B cell (primary cell): ENCODE measurements at regions not wholly inside any gene's neighbourhood (a gene's known extent, or its start where the extent isn't known, plus 50 kb on each side); places are given as distances from the start of the nearest gene placed in this dataset.

Experiments used
- ATAC-seq: fragments of 200-7000 bp; cut with Tn5 transposase; one replicate; pipeline ENCODE4 v1.10.0; 2021; ENCODE audit warnings: low read depth, mild to moderate bottlenecking, moderate number of reproducible peaks, moderate library complexity
- CTCF ChIA-PET: fragments of 350-600 bp; sonication (Branson Sonifier 250); formaldehyde crosslinking; loops from one replicate; lab custom pipeline; 2021; ENCODE audit warnings: antibody characterized with exemption, inconsistent platforms; lab: Charles Lee
- POLR2A ChIA-PET: fragments of 350-600 bp; sonication (Branson Sonifier 250); formaldehyde crosslinking; loops from one replicate; lab custom pipeline; 2021; ENCODE audit warnings: antibody characterized with exemption; lab: Charles Lee
- DNase-seq: peaks from one replicate; pipeline ENCODE4 v3.0.0; 2013
- H2AFZ ChIP-seq: 2 replicates; pipeline ENCODE4 v1.6.1; 2012; ENCODE audit warnings: mild to moderate bottlenecking, low read depth, low read length; ENCODE audit not compliant: insufficient read depth, poor library complexity, severe bottlenecking
- H3K27ac ChIP-seq, 2 donors: 1 replicate in 1 of 2; 2 replicates in 1 of 2; pipeline ENCODE4 v1.5.1; 2012 to 2013; ENCODE audit warnings: low read length in 2 of 2, mild to moderate bottlenecking in 2 of 2, moderate library complexity in 1 of 2
- H3K27me3 ChIP-seq, 4 experiments: fragments of 200-600 bp in 1 of 4; sonication (generic) in 1 of 4; replicated peaks in 1 of 4; 1 replicate in 2 of 4; 2 replicates in 2 of 4; pipeline versions ENCODE4 v1.6.1 to v1.7.0; 2013 to 2016; ENCODE audit warnings: low read length in 3 of 4, mild to moderate bottlenecking in 2 of 4, mixed read lengths in 1 of 4, moderate library complexity in 1 of 4; ENCODE audit not compliant: insufficient read depth in 4 of 4, control insufficient read depth in 3 of 4; ENCODE audit errors: control extremely low read depth in 1 of 4
- H3K36me3 ChIP-seq, 2 experiments: replicated peaks in 1 of 2; 1 replicate in 1 of 2; 2 replicates in 1 of 2; pipeline versions ENCODE4 v1.6.1 to v1.7.1; 2013; ENCODE audit warnings: low read length in 1 of 2; ENCODE audit not compliant: insufficient read depth in 2 of 2, control insufficient read depth in 1 of 2; ENCODE audit errors: control extremely low read depth in 1 of 2, extremely low read depth in 1 of 2
- H3K4me1 ChIP-seq, 2 donors: fragments of 200-600 bp in 1 of 2; sonication (generic) in 1 of 2; 1 replicate in 1 of 2; 2 replicates in 1 of 2; pipeline versions ENCODE4 v1.5.1 to v1.6.1; 2013 to 2017; ENCODE audit warnings: low read length in 2 of 2; ENCODE audit not compliant: control insufficient read depth in 2 of 2, insufficient read depth in 2 of 2
- H3K4me2 ChIP-seq: replicated peaks from 2 replicates; pipeline ENCODE3; 2012; ENCODE audit warnings: mild to moderate bottlenecking, low read depth, low read length; ENCODE audit not compliant: poor library complexity, severe bottlenecking
- H3K4me3 ChIP-seq, 5 experiments: fragments of 200-600 bp in 1 of 5; sonication (generic) in 1 of 5; 1 replicate in 3 of 5; 2 replicates in 2 of 5; pipeline versions ENCODE4 v1.5.1 to v1.7.0; 2011 to 2016; ENCODE audit warnings: low read length in 4 of 5, mild to moderate bottlenecking in 4 of 5, low read depth in 2 of 5, control low read depth in 1 of 5, moderate library complexity in 1 of 5; ENCODE audit not compliant: insufficient read depth in 1 of 5; ENCODE audit errors: control extremely low read depth in 1 of 5, extremely low read depth in 1 of 5
- H3K79me2 ChIP-seq: fragments of 200-600 bp; sonication (generic); one replicate; pipeline ENCODE4 v1.6.0; 2016; ENCODE audit warnings: low read length; ENCODE audit not compliant: control insufficient read depth, insufficient read depth
- H3K9ac ChIP-seq: fragments of 200-600 bp; sonication (generic); 2 replicates; pipeline ENCODE4 v1.6.1; 2017; ENCODE audit warnings: mild to moderate bottlenecking, low read length, moderate library complexity
- H3K9me3 ChIP-seq, 3 donors: one replicate each; pipeline versions ENCODE4 v1.6.1 to v1.7.1; 2013; ENCODE audit warnings: low read length in 2 of 3; ENCODE audit not compliant: control insufficient read depth in 2 of 3, insufficient read depth in 1 of 3; ENCODE audit errors: control extremely low read depth in 1 of 3
- H4K20me1 ChIP-seq: 2 replicates; pipeline ENCODE4 v1.6.0; 2012; ENCODE audit warnings: mild to moderate bottlenecking, low read length; ENCODE audit not compliant: insufficient read depth, control insufficient read depth, poor library complexity, severe bottlenecking
- H3K27ac Mint-ChIP-seq: one replicate; pipeline ENCODE4 v1.8.0; 2021; ENCODE audit warnings: mixed read lengths
- H3K27me3 Mint-ChIP-seq: one replicate; pipeline ENCODE4 v1.8.0; 2021; ENCODE audit warnings: mixed read lengths
- H3K4me1 Mint-ChIP-seq: one replicate; pipeline ENCODE4 v1.8.0; 2021; ENCODE audit warnings: mixed read lengths
- H3K4me3 Mint-ChIP-seq: one replicate; pipeline ENCODE4 v1.8.0; 2021; ENCODE audit warnings: mixed read lengths
- H3K9me3 Mint-ChIP-seq: one replicate; pipeline ENCODE4 v1.8.0; 2022; ENCODE audit warnings: mixed read lengths; ENCODE audit not compliant: insufficient read depth
- CTCF ChIP-seq: fragments of 200-600 bp; IDR thresholded peaks from one replicate; pipeline ENCODE4 v1.8.0; 2022; ENCODE audit warnings: antibody characterized with exemption, mild to moderate bottlenecking
- EZH2 ChIP-seq: IDR thresholded peaks from 2 replicates; pipeline ENCODE4 v1.6.1; 2012; ENCODE audit warnings: borderline replicate concordance, low read depth, mild to moderate bottlenecking, moderate library complexity, low read length; ENCODE audit not compliant: insufficient read depth, poor library complexity, severe bottlenecking
- whole genome bisulfite sequencing: methylation state at CpG from one replicate; pipeline ENCODE4 v1.1.5; 2013; ENCODE audit warnings: missing lambda C conversion rate; ENCODE audit not compliant: insufficient coverage; 5-methylcytosine and 5-hydroxymethylcytosine counted together
- intact Hi-C: fragments of 100-400 bp; cut with micrococcal nuclease; formaldehyde crosslinking; loops from one replicate; pipeline ENCODE4 v1.10.0; 2022

- TF ChIP-seq EZH2 (no peak), CTCF (no peak)
- no CpG with 5 or more reads among the region's 2 CpGs for WGBS
- H3K9ac ChIP-seq, result no peak overlapping the region
- POLR2A ChIA-PET, result no interaction called here
- Mint-ChIP-seq H3K9me3 (peaks cover 9% of the 10 kb centered on the region), H3K4me3 (no peak overlapping the region), H3K27me3 (no peaks in the 10 kb centered on the region), H3K27ac (no peak overlapping the region), H3K4me1 (no peaks in the 10 kb centered on the region)
- H3K9me3 ChIP-seq, result no peaks in the 10 kb centered on the region
- no peak for DNase-seq
- H3K36me3 ChIP-seq, result no peaks in the 10 kb centered on the region
- no peak for ATAC-seq
- no peaks in the 10 kb centered on the region for H3K27me3 ChIP-seq
- H3K27ac ChIP-seq, result no peak overlapping the region
- no peaks in the 10 kb centered on the region for H3K4me1 ChIP-seq
- CTCF ChIA-PET, result no interaction called here
- intact Hi-C loops, result no loop called here
- H3K79me2 ChIP-seq, result no peaks in the 10 kb centered on the region
- H2AFZ ChIP-seq, result no peak overlapping the region
- H4K20me1 ChIP-seq, result no peaks in the 10 kb centered on the region
- no peak overlapping the region for H3K4me3 ChIP-seq
- H3K4me2 ChIP-seq, result no peak overlapping the region
These were observed 297.1 kb upstream of the KIF2B start for GRCh38 chr17:53525590-53525989.

GRCh38 chr17:53516636-53517035 is 306.1 kb upstream of the KIF2B start:
- no peak overlapping the region for H3K27ac Mint-ChIP-seq
- ATAC-seq (no peak), DNase-seq (no peak)
- no peaks in the 10 kb centered on the region for H3K27me3 ChIP-seq
- POLR2A ChIA-PET, result no interaction called here
- H2AFZ ChIP-seq, result no peak overlapping the region
- H3K9ac ChIP-seq, result no peak overlapping the region
- no CpG with 5 or more reads among the region's 3 CpGs for WGBS
- H3K79me2 ChIP-seq, result no peaks in the 10 kb centered on the region
- CTCF ChIA-PET, result no interaction called here
- intact Hi-C loops, result no loop called here
- H3K27me3 Mint-ChIP-seq, result no peaks in the 10 kb centered on the region
- peaks cover 7% of the 10 kb centered on the region for H3K9me3 Mint-ChIP-seq
- no peak overlapping the region for H3K4me2 ChIP-seq
- H3K9me3 ChIP-seq, result peaks cover 0 to 4% (median 1%) of the 10 kb centered on the region in 3 donors
- no peaks in the 10 kb centered on the region for H3K36me3 ChIP-seq
- no peak overlapping the region for H3K27ac ChIP-seq
- no peak for TF ChIP-seq EZH2
- no peak overlapping the region for H3K4me3 ChIP-seq
- H3K4me3 Mint-ChIP-seq, result no peak overlapping the region
- no peaks in the 10 kb centered on the region for H3K4me1 Mint-ChIP-seq
- H3K4me1 ChIP-seq, result no peaks in the 10 kb centered on the region
- no peaks in the 10 kb centered on the region for H4K20me1 ChIP-seq
